Keratinocyte (primary cell): ENCODE measurements at regions not wholly inside any gene's neighbourhood (a gene's known extent, or its start where the extent isn't known, plus 50 kb on each side); places are given as distances from the start of the nearest gene placed in this dataset.

Experiments used
- DNase-seq: peaks from one replicate; pipeline ENCODE4 v3.0.0-alpha.2; 2011; ENCODE audit warnings: low read depth, missing footprints, low spot score
- FAIRE-seq: peaks from 2 replicates; lab custom pipeline; 2011; peaks lifted over from hg19 to GRCh38; lab: Jason Lieb, UNC
- H2AFZ ChIP-seq: 2 replicates; pipeline ENCODE4 v1.6.0; 2012; ENCODE audit warnings: low read length, control low read depth, inconsistent platforms; ENCODE audit not compliant: control insufficient read depth
- H3K27ac ChIP-seq: 2 replicates; pipeline ENCODE4 v1.5.1; 2011; ENCODE audit warnings: low read length; ENCODE audit not compliant: control insufficient read depth, insufficient read depth
- H3K27me3 ChIP-seq: 3 replicates; pipeline ENCODE4 v1.6.0; 2011; ENCODE audit warnings: low read length; ENCODE audit not compliant: control insufficient read depth, insufficient read depth; ENCODE audit errors: extremely low read depth
- H3K36me3 ChIP-seq, 2 experiments: 2 replicates in 1 of 2; 3 replicates in 1 of 2; pipeline ENCODE4 v1.5.1; 2011; ENCODE audit warnings: low read length in 2 of 2, mild to moderate bottlenecking in 1 of 2; ENCODE audit not compliant: control insufficient read depth in 2 of 2, insufficient read depth in 2 of 2; ENCODE audit errors: extremely low read depth in 1 of 2
- H3K4me1 ChIP-seq: 3 replicates; pipeline ENCODE4 v1.5.1; 2011; ENCODE audit warnings: low read length; ENCODE audit not compliant: control insufficient read depth, insufficient read depth; ENCODE audit errors: extremely low read depth
- H3K4me2 ChIP-seq: 3 replicates; pipeline ENCODE4 v1.6.0; 2011; ENCODE audit warnings: low read depth, low read length; ENCODE audit not compliant: control insufficient read depth, insufficient read depth; ENCODE audit errors: extremely low read depth
- H3K4me3 ChIP-seq, 3 experiments: fragments of 200-600 bp in 1 of 3; sonication (generic) in 1 of 3; 2 replicates in 2 of 3; 3 replicates in 1 of 3; pipeline ENCODE4 v1.5.1; 2011 to 2016; ENCODE audit warnings: low read length in 3 of 3, mild to moderate bottlenecking in 3 of 3, control low read depth in 2 of 3, inconsistent platforms in 1 of 3, low read depth in 1 of 3, mixed read lengths in 1 of 3, mixed run types in 1 of 3, moderate library complexity in 1 of 3; ENCODE audit not compliant: control insufficient read depth in 2 of 3, insufficient read depth in 2 of 3; ENCODE audit errors: extremely low read depth in 1 of 3
- H3K79me2 ChIP-seq: 2 replicates; pipeline ENCODE4 v1.6.0; 2012; ENCODE audit warnings: low read length; ENCODE audit not compliant: control insufficient read depth, insufficient read depth
- H3K9ac ChIP-seq: 3 replicates; pipeline ENCODE4 v1.6.0; 2011; ENCODE audit warnings: low read length; ENCODE audit not compliant: control insufficient read depth, insufficient read depth; ENCODE audit errors: extremely low read depth
- H3K9me1 ChIP-seq: 3 replicates; pipeline ENCODE4 v1.6.0; 2011; ENCODE audit warnings: low read length; ENCODE audit not compliant: control insufficient read depth, insufficient read depth; ENCODE audit errors: extremely low read depth
- H3K9me3 ChIP-seq: 2 replicates; pipeline ENCODE4 v1.5.1; 2012; ENCODE audit warnings: low read depth, low read length; ENCODE audit not compliant: control insufficient read depth
- H4K20me1 ChIP-seq: 3 replicates; pipeline ENCODE4 v1.6.0; 2011; ENCODE audit warnings: low read length; ENCODE audit not compliant: control insufficient read depth, insufficient read depth; ENCODE audit errors: extremely low read depth
- EZH2 ChIP-seq: IDR thresholded peaks from one replicate; pipeline ENCODE4 v1.6.1; 2012; ENCODE audit warnings: inconsistent platforms, mild to moderate bottlenecking, low read length, moderate library complexity
- dilution Hi-C: fragments of 300-500 bp; cut with MboI; formaldehyde crosslinking; loops from one replicate; pipeline ENCODE4 v1.7.0; 2020; ENCODE audit warnings: low sequenced_read_pairs; ENCODE audit not compliant: extremely low pct_ligation_motif_present
- TF ChIP-seq, protein P1 (sequence below), 3 experiments: IDR thresholded peaks in 1 of 3; conservative IDR thresholded peaks in 1 of 3; optimal IDR thresholded peaks in 1 of 3; 2 replicates in 2 of 3; 3 replicates in 1 of 3; pipeline versions ENCODE3 to v1.5.1; 2011; ENCODE audit warnings: low read length in 3 of 3, mild to moderate bottlenecking in 3 of 3, moderate library complexity in 2 of 3, control low read depth in 1 of 3, inconsistent platforms in 1 of 3; ENCODE audit not compliant: insufficient read depth in 2 of 3; ENCODE audit errors: extremely low read depth in 1 of 3

DNA sequence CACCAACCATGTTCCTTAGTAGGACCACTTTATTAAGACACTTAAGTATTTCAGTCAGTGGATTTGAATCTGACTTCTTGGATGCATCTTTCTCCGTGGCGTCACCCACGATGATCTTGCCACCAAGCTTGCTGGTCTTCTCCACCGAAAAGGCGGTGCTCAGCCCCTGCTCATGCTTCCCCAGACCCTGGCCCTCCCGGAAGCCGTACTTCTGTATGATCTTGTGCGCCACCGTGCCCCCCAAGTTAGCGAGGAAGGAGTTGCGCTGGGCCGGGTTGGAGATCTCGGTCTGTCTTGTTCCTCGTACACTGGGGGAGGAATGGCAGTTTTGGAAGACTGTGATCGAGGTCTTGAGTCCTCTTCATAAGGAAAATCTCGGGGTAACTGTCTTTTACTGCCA is 213.4 kb upstream of the NANOGP8 start:
- H3K27ac ChIP-seq: no peak overlapping the region
- H2AFZ ChIP-seq: no peak overlapping the region
- no peak overlapping the region for H3K4me2 ChIP-seq
- no peaks in the 10 kb centered on the region for H3K9me3 ChIP-seq
- TF ChIP-seq EZH2: no peak
- TF ChIP-seq, protein P1, sequence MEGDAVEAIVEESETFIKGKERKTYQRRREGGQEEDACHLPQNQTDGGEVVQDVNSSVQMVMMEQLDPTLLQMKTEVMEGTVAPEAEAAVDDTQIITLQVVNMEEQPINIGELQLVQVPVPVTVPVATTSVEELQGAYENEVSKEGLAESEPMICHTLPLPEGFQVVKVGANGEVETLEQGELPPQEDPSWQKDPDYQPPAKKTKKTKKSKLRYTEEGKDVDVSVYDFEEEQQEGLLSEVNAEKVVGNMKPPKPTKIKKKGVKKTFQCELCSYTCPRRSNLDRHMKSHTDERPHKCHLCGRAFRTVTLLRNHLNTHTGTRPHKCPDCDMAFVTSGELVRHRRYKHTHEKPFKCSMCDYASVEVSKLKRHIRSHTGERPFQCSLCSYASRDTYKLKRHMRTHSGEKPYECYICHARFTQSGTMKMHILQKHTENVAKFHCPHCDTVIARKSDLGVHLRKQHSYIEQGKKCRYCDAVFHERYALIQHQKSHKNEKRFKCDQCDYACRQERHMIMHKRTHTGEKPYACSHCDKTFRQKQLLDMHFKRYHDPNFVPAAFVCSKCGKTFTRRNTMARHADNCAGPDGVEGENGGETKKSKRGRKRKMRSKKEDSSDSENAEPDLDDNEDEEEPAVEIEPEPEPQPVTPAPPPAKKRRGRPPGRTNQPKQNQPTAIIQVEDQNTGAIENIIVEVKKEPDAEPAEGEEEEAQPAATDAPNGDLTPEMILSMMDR (optimal IDR thresholded peaks at IDR 0.05 in 1 of 3, IDR thresholded peaks at IDR 0.05 in 1 of 3, conservative IDR thresholded peaks at IDR 0.05 in 1 of 3; ENCODE audit: extremely low read depth in 1 of 3, insufficient read depth in 2 of 3, low read length in 3 of 3): no peak
- H3K4me1 ChIP-seq: peaks cover 4% of the 10 kb centered on the region
- H3K9me1 ChIP-seq: no peaks in the 10 kb centered on the region
- no peak overlapping the region for H3K9ac ChIP-seq
- H4K20me1 ChIP-seq: no peaks in the 10 kb centered on the region
- no peak for DNase-seq
- H3K27me3 ChIP-seq: no peaks in the 10 kb centered on the region
- no peaks in the 10 kb centered on the region for H3K79me2 ChIP-seq
- no peaks in the 10 kb centered on the region for H3K36me3 ChIP-seq
- H3K4me3 ChIP-seq: no peak overlapping the region
- no peak for FAIRE-seq
- dilution Hi-C loops: no loop called here

DNA sequence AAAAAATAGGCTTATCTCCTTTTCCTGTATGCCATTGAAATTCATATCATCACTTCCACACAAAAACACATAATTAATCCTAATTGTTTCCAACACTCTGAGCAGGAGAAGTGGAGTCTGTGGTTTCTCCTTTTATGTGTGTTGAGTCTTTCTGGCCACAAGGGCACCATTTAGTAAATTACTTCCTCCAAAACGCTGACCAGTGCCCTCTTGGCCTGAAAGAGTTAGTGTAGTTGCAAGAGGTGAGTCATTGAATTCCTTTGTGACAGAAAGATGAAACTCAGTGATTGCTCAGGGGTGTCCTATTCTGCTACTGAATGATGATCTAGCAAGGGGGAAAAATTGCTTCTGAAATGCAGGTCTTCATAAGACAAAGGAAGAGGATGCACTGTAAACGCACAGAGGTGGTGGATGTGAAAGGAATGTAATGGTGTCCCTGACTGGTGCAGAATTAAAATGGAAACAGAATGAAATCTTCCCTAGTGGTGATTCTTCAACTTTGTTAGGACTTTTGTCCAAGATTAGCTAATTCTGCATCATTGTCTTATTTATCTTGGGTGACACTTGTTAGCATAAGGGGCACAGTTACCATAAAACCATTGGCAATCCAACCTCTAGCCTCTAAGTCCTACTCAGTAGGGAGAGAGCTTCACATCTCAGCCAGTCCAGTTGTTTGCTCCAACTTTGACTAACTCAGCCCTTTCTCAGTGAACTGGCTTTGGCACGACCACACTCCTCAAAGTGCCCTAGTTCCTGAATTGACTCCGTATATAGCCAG is 208.4 kb upstream of the NANOGP8 start:
- H3K4me3 ChIP-seq: no peak overlapping the region
- FAIRE-seq (peak; percentile 13), DNase-seq (no peak)
- no peaks in the 10 kb centered on the region for H3K36me3 ChIP-seq
- no peak overlapping the region for H2AFZ ChIP-seq
- no peak overlapping the region for H3K9ac ChIP-seq
- TF ChIP-seq, protein P1 (optimal IDR thresholded peaks at IDR 0.05 in 1 of 3, IDR thresholded peaks at IDR 0.05 in 1 of 3, conservative IDR thresholded peaks at IDR 0.05 in 1 of 3; ENCODE audit: extremely low read depth in 1 of 3, insufficient read depth in 2 of 3, low read length in 3 of 3): peak in 1 of 3 experiments; percentile 2
- no peak for TF ChIP-seq EZH2
- no peak overlapping the region for H3K27ac ChIP-seq
- no peaks in the 10 kb centered on the region for H3K79me2 ChIP-seq
- dilution Hi-C loops: no loop called here
- H4K20me1 ChIP-seq: no peaks in the 10 kb centered on the region
- H3K4me2 ChIP-seq: no peak overlapping the region
- no peaks in the 10 kb centered on the region for H3K9me1 ChIP-seq
- no peaks in the 10 kb centered on the region for H3K9me3 ChIP-seq
- H3K4me1 ChIP-seq: peaks cover 13% of the 10 kb centered on the region
- H3K27me3 ChIP-seq: no peaks in the 10 kb centered on the region
